Neutrophil (primary cell): ENCODE measurements at regions not wholly inside any gene's neighbourhood (a gene's known extent, or its start where the extent isn't known, plus 50 kb on each side); places are given as distances from the start of the nearest gene placed in this dataset.

ENCODE experiments used
- H3K27ac ChIP-seq: fragments of 200-600 bp; sonication (generic); 2 replicates; pipeline ENCODE4 v1.5.1; 2016; ENCODE audit warnings: mild to moderate bottlenecking, moderate library complexity
- H3K27me3 ChIP-seq: fragments of 200-600 bp; sonication (generic); 2 replicates; pipeline ENCODE4 v1.6.0; 2016; ENCODE audit warnings: mild to moderate bottlenecking
- H3K36me3 ChIP-seq: fragments of 200-600 bp; sonication (generic); 2 replicates; pipeline ENCODE4 v1.5.1; 2017
- H3K4me1 ChIP-seq, 2 experiments: fragments of 200-600 bp in 1 of 2; sonication (generic) in 1 of 2; 1 replicate in 1 of 2; 2 replicates in 1 of 2; pipeline versions ENCODE4 v1.5.1 to v1.6.1; 2013 to 2016; ENCODE audit warnings: low read depth in 1 of 2, low read length in 1 of 2, mild to moderate bottlenecking in 1 of 2, moderate library complexity in 1 of 2; ENCODE audit not compliant: control insufficient read depth in 1 of 2, insufficient read depth in 1 of 2
- H3K4me3 ChIP-seq, 2 experiments: fragments of 200-600 bp in 1 of 2; sonication (generic) in 1 of 2; 1 replicate in 1 of 2; 2 replicates in 1 of 2; pipeline ENCODE4 v1.5.1; 2013 to 2016; ENCODE audit warnings: low read depth in 1 of 2, low read length in 1 of 2, mild to moderate bottlenecking in 1 of 2, moderate library complexity in 1 of 2
- H3K9me3 ChIP-seq: fragments of 200-600 bp; sonication (generic); 2 replicates; pipeline ENCODE4 v1.5.1; 2016
- CTCF ChIP-seq: fragments of 200-600 bp; sonication (generic); IDR thresholded peaks from 2 replicates; pipeline ENCODE4 v1.5.1; 2016; ENCODE audit warnings: antibody characterized with exemption

- Histone ChIP-seq H3K27ac (no peak overlapping the region), H3K4me3 (no peak overlapping the region), H3K36me3 (no peaks in the 10 kb centered on the region), H3K9me3 (no peaks in the 10 kb centered on the region), H3K4me1 (no peaks in the 10 kb centered on the region), H3K27me3 (no peaks in the 10 kb centered on the region)
- TF ChIP-seq CTCF = no peak
These were observed 282.7 kb downstream of the HTR7 start for GRCh38 chr10:90575125-90575524.

- Histone ChIP-seq H3K27ac (no peak overlapping the region), H3K4me1 (no peaks in the 10 kb centered on the region), H3K27me3 (no peaks in the 10 kb centered on the region), H3K4me3 (no peak overlapping the region), H3K9me3 (no peaks in the 10 kb centered on the region), H3K36me3 (no peaks in the 10 kb centered on the region)
- no peak for TF ChIP-seq CTCF
These were observed 280.3 kb downstream of the HTR7 start for GRCh38 chr10:90577569-90577968.

- H3K36me3 ChIP-seq = no peaks in the 10 kb centered on the region
- no peaks in the 10 kb centered on the region for H3K27me3 ChIP-seq
- no peaks in the 10 kb centered on the region for H3K9me3 ChIP-seq
- no peak overlapping the region for H3K27ac ChIP-seq
- no peak for TF ChIP-seq CTCF
- no peaks in the 10 kb centered on the region for H3K4me1 ChIP-seq
- H3K4me3 ChIP-seq = no peak overlapping the region
These were observed 278.1 kb downstream of the HTR7 start for GRCh38 chr10:90579602-90580242.

- no peaks in the 10 kb centered on the region for H3K9me3 ChIP-seq
- no peak overlapping the region for H3K27ac ChIP-seq
- no peak for TF ChIP-seq CTCF
- H3K36me3 ChIP-seq = no peaks in the 10 kb centered on the region
- H3K27me3 ChIP-seq = no peaks in the 10 kb centered on the region
- no peaks in the 10 kb centered on the region for H3K4me1 ChIP-seq
- no peak overlapping the region for H3K4me3 ChIP-seq
These were observed 274.4 kb downstream of the HTR7 start for GRCh38 chr10:90583416-90583815.

GRCh38 chr10:90587081-90587491 is 270.8 kb downstream of the HTR7 start:
- TF ChIP-seq CTCF = no peak
- H3K27ac ChIP-seq = no peak overlapping the region
- no peaks in the 10 kb centered on the region for H3K9me3 ChIP-seq
- H3K36me3 ChIP-seq = no peaks in the 10 kb centered on the region
- H3K27me3 ChIP-seq = no peaks in the 10 kb centered on the region
- H3K4me1 ChIP-seq = no peaks in the 10 kb centered on the region
- H3K4me3 ChIP-seq = no peak overlapping the region
